ENCODE measurements at regions not wholly inside any gene's neighbourhood (a gene's known extent, or its start where the extent isn't known, plus 50 kb on each side); places are given as distances from the start of the nearest gene placed in this dataset.

- Mint-ChIP-seq H3K4me1 (peaks cover 11% of the 10 kb centered on the region), H3K36me3 (ENCODE audit: low read depth) (peaks cover 5% of the 10 kb centered on the region; the same call in 1 of the 3 replicates), H3K27me3 (ENCODE audit: insufficient read depth, low read depth, poor library complexity) (peaks cover 7% of the 10 kb centered on the region), H3K27ac (no peak overlapping the region), H3K9me3 (no peaks in the 10 kb centered on the region; the same call in 1 of the 3 replicates), H3K4me3 (no peak overlapping the region)
- Histone ChIP-seq H3K4me2 (no peak overlapping the region), H2AFZ (no peak overlapping the region), H3F3A (replicated peaks; ENCODE audit: low read depth) (no peaks in the 10 kb centered on the region), H3K79me2 (replicated peaks; ENCODE audit: insufficient read depth) (no peaks in the 10 kb centered on the region), H3K9me2 (ENCODE audit: insufficient read depth) (peaks cover 2% of the 10 kb centered on the region; the same call in 1 of the 2 replicates), H3K4me3 (no peak overlapping the region), H3K27me3 (ENCODE audit: insufficient read depth) (no peaks in the 10 kb centered on the region), H3K36me3 (ENCODE audit: insufficient read depth) (no peaks in the 10 kb centered on the region), H4K20me1 (replicated peaks; ENCODE audit: insufficient read depth) (no peaks in the 10 kb centered on the region), H3K27ac (ENCODE audit: low read depth) (no peak overlapping the region), H3K4me1 (ENCODE audit: insufficient read depth) (peaks cover 6% of the 10 kb centered on the region)
- ATAC-seq = no peak
- peak; percentile 21 for DNase-seq (ENCODE audit: low spot score)
- no peak for TF ChIP-seq EZH2 (IDR thresholded peaks at IDR 0.05; ENCODE audit: low read depth, unreplicated experiment)
- TF ChIP-seq CREB1 (CRISPR knock-in tag; IDR thresholded peaks at IDR 0.05; ENCODE audit: low read depth) = no peak
- no peak for TF ChIP-seq ZNF462 (CRISPR knock-in tag; IDR thresholded peaks at IDR 0.05)
- no peak for TF ChIP-seq EZH2phosphoT487 (IDR thresholded peaks at IDR 0.05; ENCODE audit: unreplicated experiment)
- no peak for TF ChIP-seq ETS1 (IDR thresholded peaks at IDR 0.05)
- TF ChIP-seq NANOG (IDR thresholded peaks at IDR 0.05; ENCODE audit: borderline replicate concordance) = no peak
- TF ChIP-seq JUNB (IDR thresholded peaks at IDR 0.05; ENCODE audit: unreplicated experiment) = no peak
- no peak for TF ChIP-seq POLR2AphosphoS5 (IDR thresholded peaks at IDR 0.05; ENCODE audit: low read depth)
- TF ChIP-seq CTCF (conservative IDR thresholded peaks at IDR 0.05; ENCODE audit: low read depth in 2 of 2) = no peak
- TF ChIP-seq REST (IDR thresholded peaks at IDR 0.05; ENCODE audit: unreplicated experiment) = no peak
- TF ChIP-seq ZNF331 (CRISPR knock-in tag; IDR thresholded peaks at IDR 0.05; ENCODE audit: low read depth) = no peak
- no peak for TF ChIP-seq STAT1 (IDR thresholded peaks at IDR 0.05; ENCODE audit: unreplicated experiment)
Observed at GRCh38 chr21:38905328-38905727, 99.6 kb downstream of the ETS2 start.
